GM21619 (cell line): ENCODE measurements at regions not wholly inside any gene's neighbourhood (a gene's known extent, or its start where the extent isn't known, plus 50 kb on each side); places are given as distances from the start of the nearest gene placed in this dataset.

Source experiments
- ATAC-seq: cut with Tn5 transposase; IDR thresholded peaks from one replicate; pipeline ENCODE4 v1.9.1; 2021; ENCODE audit not compliant: unreplicated experiment

GRCh38 chr7:116417593-116418345 is 81.8 kb upstream of the CAV2 start:
- no peak for ATAC-seq

GRCh38 chr7:116418524-116418923 is 81.0 kb upstream of the CAV2 start:
- ATAC-seq, result no peak

GRCh38 chr7:116420003-116420402 is 79.5 kb upstream of the CAV2 start:
- no peak for ATAC-seq

GRCh38 chr7:116421298-116421697 is 78.2 kb upstream of the CAV2 start:
- ATAC-seq, result no peak

- no peak for ATAC-seq
Measured at GRCh38 chr7:116422683-116423082, 76.9 kb upstream of the CAV2 start.

- no peak for ATAC-seq
Measured at GRCh38 chr7:116423499-116423898, 76.0 kb upstream of the CAV2 start.

GRCh38 chr7:116425647-116426209 is 73.8 kb upstream of the CAV2 start:
- ATAC-seq, result no peak

GRCh38 chr7:116426428-116427156 is 72.9 kb upstream of the CAV2 start:
- no peak for ATAC-seq

GRCh38 chr7:116429986-116430619 is 69.4 kb upstream of the CAV2 start:
- no peak for ATAC-seq

- no peak for ATAC-seq
Measured at GRCh38 chr7:116431787-116432526, 67.6 kb upstream of the CAV2 start.

GRCh38 chr7:116432527-116432916 is 67.0 kb upstream of the CAV2 start:
- ATAC-seq, result no peak

- ATAC-seq, result no peak
Measured at GRCh38 chr7:116433246-116433645, 66.3 kb upstream of the CAV2 start.

GRCh38 chr7:116434820-116435341 is 64.7 kb upstream of the CAV2 start:
- no peak for ATAC-seq

- ATAC-seq, result no peak
Measured at GRCh38 chr7:116436305-116436826, 63.2 kb upstream of the CAV2 start.

GRCh38 chr7:116438267-116438666 is 61.3 kb upstream of the CAV2 start:
- no peak for ATAC-seq

- ATAC-seq, result no peak
Measured at GRCh38 chr7:116439005-116439404, 60.5 kb upstream of the CAV2 start.

- no peak for ATAC-seq
Measured at GRCh38 chr7:116439841-116440549, 59.5 kb upstream of the CAV2 start.

- ATAC-seq, result no peak
Measured at GRCh38 chr7:116441534-116441933, 58.0 kb upstream of the CAV2 start.

- no peak for ATAC-seq
Measured at GRCh38 chr7:116443101-116443523, 56.4 kb upstream of the CAV2 start.

GRCh38 chr7:116443646-116444045 is 55.9 kb upstream of the CAV2 start:
- ATAC-seq, result no peak
